ENCODE measurements at regions not wholly inside any gene's neighbourhood (a gene's known extent, or its start where the extent isn't known, plus 50 kb on each side); places are given as distances from the start of the nearest gene placed in this dataset.

DNA sequence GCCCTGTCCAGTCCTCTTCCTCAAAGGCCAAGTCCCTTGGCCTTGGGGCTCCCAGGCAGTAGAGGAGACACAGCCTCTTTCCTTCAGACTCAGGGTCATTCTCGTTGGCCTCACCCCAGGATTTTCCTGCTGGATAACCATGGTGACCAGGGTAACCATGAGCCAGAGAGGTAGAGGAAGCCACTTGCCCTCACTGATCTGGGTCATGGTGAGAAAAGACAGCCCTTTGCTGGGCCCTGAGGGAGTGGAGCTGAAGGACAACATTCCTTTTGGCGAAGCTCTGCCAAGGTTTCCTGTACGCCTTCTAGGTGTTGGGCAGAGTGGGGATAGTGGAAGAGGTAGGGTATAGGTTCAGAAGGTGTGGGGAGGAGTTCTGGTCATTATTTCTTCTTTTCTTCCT is 53.1 kb upstream of the WNT4 start:
- no peak for TF ChIP-seq CTCF (IDR thresholded peaks at IDR 0.05; ENCODE audit: low read depth, low read length)
- no peak overlapping the region for H3K4me3 ChIP-seq (ENCODE audit: low read depth, low read length)

GRCh38 chr1:22196641-22197040 is 53.7 kb upstream of the WNT4 start:
- no peak overlapping the region for H3K4me3 ChIP-seq (ENCODE audit: low read depth, low read length)
- TF ChIP-seq CTCF (IDR thresholded peaks at IDR 0.05; ENCODE audit: low read depth, low read length), result no peak

- H3K4me3 ChIP-seq (ENCODE audit: low read depth, low read length), result no peak overlapping the region
- no peak for TF ChIP-seq CTCF (IDR thresholded peaks at IDR 0.05; ENCODE audit: low read depth, low read length)
Observed at GRCh38 chr1:22197644-22198043, 54.7 kb upstream of the WNT4 start.

DNA sequence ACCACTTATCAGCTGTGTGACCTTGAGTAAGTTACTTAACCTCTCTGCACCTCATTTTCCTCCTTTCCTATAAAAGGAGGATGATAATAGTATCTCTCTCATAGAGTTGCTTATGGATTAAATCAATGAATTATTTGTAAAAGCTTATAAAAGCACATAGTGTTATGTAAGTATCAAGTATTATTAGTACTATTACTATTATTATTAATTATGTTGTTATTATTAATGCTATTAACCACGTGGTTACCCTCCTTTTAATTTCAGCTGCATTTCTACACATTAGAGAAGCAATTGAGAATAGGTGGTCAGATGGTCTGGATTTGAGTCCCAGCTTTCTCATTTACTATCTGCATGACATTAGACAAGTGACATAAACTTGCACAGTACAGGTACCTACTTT is 58.1 kb upstream of the WNT4 start:
- no peak overlapping the region for H3K4me3 ChIP-seq (ENCODE audit: low read depth, low read length)
- no peak for TF ChIP-seq CTCF (IDR thresholded peaks at IDR 0.05; ENCODE audit: low read depth, low read length)

DNA sequence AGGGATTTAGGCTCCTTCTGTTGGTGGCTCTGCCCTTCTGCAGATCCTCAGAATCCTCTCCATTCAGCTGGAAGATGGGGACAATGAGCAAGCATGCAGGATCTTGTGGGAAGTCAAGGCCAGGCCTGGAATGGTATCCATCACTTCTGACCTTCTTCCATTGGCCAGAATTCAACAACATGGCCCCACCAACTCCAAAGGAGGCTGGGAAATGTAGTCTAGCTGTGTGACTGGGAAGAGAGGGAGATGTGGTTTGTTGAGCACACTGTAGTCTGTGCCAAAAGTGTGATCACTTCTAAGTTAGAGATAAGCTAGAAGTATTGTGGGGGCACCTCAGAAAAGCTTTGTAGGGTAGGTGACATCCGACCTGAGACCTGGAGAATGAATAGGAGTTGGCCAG is 60.4 kb upstream of the WNT4 start:
- no peak overlapping the region for H3K4me3 ChIP-seq (ENCODE audit: low read depth, low read length)
- no peak for TF ChIP-seq CTCF (IDR thresholded peaks at IDR 0.05; ENCODE audit: low read depth, low read length)

- no peak for TF ChIP-seq CTCF (IDR thresholded peaks at IDR 0.05; ENCODE audit: low read depth, low read length)
- H3K4me3 ChIP-seq (ENCODE audit: low read depth, low read length), result no peak overlapping the region
Observed at GRCh38 chr1:22204057-22204840, 61.4 kb upstream of the WNT4 start.

GRCh38 chr1:22204989-22205913 is 62.4 kb upstream of the WNT4 start:
- no peak overlapping the region for H3K4me3 ChIP-seq (ENCODE audit: low read depth, low read length)
- no peak for TF ChIP-seq CTCF (IDR thresholded peaks at IDR 0.05; ENCODE audit: low read depth, low read length)
